SJSA1 (cell line): ENCODE measurements at regions not wholly inside any gene's neighbourhood (a gene's known extent, or its start where the extent isn't known, plus 50 kb on each side); places are given as distances from the start of the nearest gene placed in this dataset.
"Not testable (repeated sequence)": the region's sequence is repeated elsewhere in the genome, so short reads cannot be mapped to it uniquely, and the experiment has no call there.

Source experiments
- DNase-seq, 2 experiments: peaks; one replicate each; pipeline ENCODE4 v3.0.0-alpha.2; 2015 to 2020; ENCODE audit warnings: low spot score in 2 of 2, low read depth in 1 of 2
- H3K27ac ChIP-seq: fragments of 250-450 bp; sonication (Bioruptor Pico); 2 replicates; pipeline ENCODE4 v1.5.1; 2020; ENCODE audit warnings: mild to moderate bottlenecking, moderate library complexity
- H3K27me3 ChIP-seq: fragments of 250-450 bp; sonication (Bioruptor Pico); replicated peaks from 2 replicates; pipeline ENCODE4 v1.5.1; 2020; ENCODE audit warnings: mild to moderate bottlenecking, moderate library complexity
- H3K36me3 ChIP-seq: fragments of 250-450 bp; sonication (Bioruptor Pico); 2 replicates; pipeline ENCODE4 v1.5.1; 2020; ENCODE audit warnings: mild to moderate bottlenecking
- H3K4me1 ChIP-seq: fragments of 250-450 bp; sonication (Bioruptor Pico); replicated peaks from 2 replicates; pipeline ENCODE4 v1.6.1; 2021; ENCODE audit warnings: mild to moderate bottlenecking
- H3K4me3 ChIP-seq: fragments of 250-450 bp; sonication (Bioruptor Pico); 2 replicates; pipeline ENCODE4 v1.5.1; 2020; ENCODE audit warnings: mild to moderate bottlenecking
- H3K9me3 ChIP-seq: fragments of 250-450 bp; sonication (Bioruptor Pico); replicated peaks from 2 replicates; pipeline ENCODE4 v1.5.1; 2020; ENCODE audit warnings: mild to moderate bottlenecking

GRCh38 chr5:99028170-99028569 is 99.4 kb upstream of the CHD1 start:
- not testable (repeated sequence) for H3K9me3 ChIP-seq, H3K27ac ChIP-seq, H3K4me3 ChIP-seq, H3K36me3 ChIP-seq, H3K4me1 ChIP-seq, DNase-seq, H3K27me3 ChIP-seq

- DNase-seq = no peak
- H3K27me3 ChIP-seq = no peaks in the 10 kb centered on the region
- H3K4me1 ChIP-seq = peaks cover 4% of the 10 kb centered on the region
- no peak overlapping the region for H3K27ac ChIP-seq
- no peaks in the 10 kb centered on the region for H3K9me3 ChIP-seq
- H3K4me3 ChIP-seq = no peak overlapping the region
- H3K36me3 ChIP-seq = no peaks in the 10 kb centered on the region
These were observed 96.7 kb upstream of the CHD1 start for GRCh38 chr5:99025298-99026045.

- no peak overlapping the region for H3K4me3 ChIP-seq
- peaks cover 16% of the 10 kb centered on the region for H3K4me1 ChIP-seq
- no peaks in the 10 kb centered on the region for H3K9me3 ChIP-seq
- no peaks in the 10 kb centered on the region for H3K27me3 ChIP-seq
- no peak overlapping the region for H3K27ac ChIP-seq
- no peaks in the 10 kb centered on the region for H3K36me3 ChIP-seq
- DNase-seq = no peak
These were observed 94.5 kb upstream of the CHD1 start for GRCh38 chr5:99023330-99023729.

- H3K4me3 ChIP-seq = no peak overlapping the region
These were observed 93.4 kb upstream of the CHD1 start for GRCh38 chr5:99022250-99022649.

DNA sequence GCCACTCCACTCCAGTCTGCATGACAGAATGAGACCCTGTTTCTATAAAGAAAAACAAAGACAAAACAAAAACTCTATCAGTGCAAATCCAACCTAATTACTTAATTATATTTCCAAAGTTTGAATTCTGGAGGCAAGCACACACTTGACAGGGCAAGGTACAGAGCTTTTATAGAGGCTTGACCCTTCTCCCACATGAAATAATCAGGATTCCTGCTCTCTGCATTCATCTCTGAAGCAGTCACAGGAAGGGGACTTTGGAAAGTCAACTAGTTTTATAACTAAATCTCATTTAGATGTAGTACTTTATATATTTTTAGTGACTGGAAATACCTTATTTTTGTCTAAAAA is 91.9 kb upstream of the CHD1 start:
- Histone ChIP-seq H3K27ac (no peak overlapping the region), H3K9me3 (no peaks in the 10 kb centered on the region), H3K27me3 (no peaks in the 10 kb centered on the region), H3K4me1 (peaks cover 16% of the 10 kb centered on the region), H3K36me3 (no peaks in the 10 kb centered on the region), H3K4me3 (no peak overlapping the region)
- DNase-seq = no peak

More at GRCh38 chr5:99022250-99022649, 93.4 kb upstream of the CHD1 start:
- Histone ChIP-seq H3K4me1 (peaks cover 16% of the 10 kb centered on the region), H3K36me3 (no peaks in the 10 kb centered on the region), H3K27ac (no peak overlapping the region), H3K27me3 (no peaks in the 10 kb centered on the region), H3K9me3 (no peaks in the 10 kb centered on the region)
- DNase-seq = no peak

DNA sequence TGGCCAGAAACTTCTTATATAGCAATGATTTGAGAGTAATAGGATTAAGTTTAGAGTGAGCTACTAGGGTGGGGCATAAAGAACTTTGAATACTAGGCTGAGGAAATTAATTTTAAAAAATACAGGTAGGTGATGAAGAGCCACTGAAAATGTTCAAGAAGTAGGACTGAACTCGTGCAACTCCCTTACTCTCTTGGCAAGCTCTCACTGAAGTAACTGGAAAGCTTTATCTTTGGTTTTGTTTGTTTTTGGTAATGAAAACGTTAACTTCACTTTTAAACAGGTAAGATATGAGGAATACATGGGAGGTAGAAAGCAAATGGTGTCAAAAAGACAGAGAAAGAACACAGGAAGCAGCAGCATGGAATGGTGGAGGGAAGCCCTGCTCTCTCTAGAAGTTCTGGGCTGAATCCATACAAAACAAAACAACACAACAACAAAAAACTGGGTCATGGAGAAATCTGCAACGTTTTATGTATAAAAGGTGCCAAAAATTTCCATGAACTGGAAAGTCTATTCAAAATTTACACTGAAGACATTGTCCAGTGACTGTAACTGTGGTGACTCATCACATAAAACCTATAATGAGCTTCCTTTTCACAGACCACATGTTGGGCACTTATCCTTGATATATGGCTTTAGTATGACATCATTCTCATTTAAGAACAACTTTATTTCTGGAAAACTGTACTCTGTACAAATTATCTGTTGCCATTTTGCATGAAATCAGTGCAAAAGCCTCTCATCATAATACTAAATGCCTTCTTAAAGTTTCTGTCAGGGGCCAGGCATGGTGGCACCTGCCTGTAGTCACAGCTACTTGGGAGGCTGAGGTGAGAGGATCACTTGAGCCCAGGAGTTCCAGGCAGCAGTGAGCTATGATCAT is 91.2 kb upstream of the CHD1 start:
- Histone ChIP-seq H3K36me3 (no peaks in the 10 kb centered on the region), H3K27me3 (no peaks in the 10 kb centered on the region), H3K27ac (peak overlapping the region; percentile 42), H3K9me3 (no peaks in the 10 kb centered on the region), H3K4me1 (peaks cover 16% of the 10 kb centered on the region), H3K4me3 (no peak overlapping the region)
- DNase-seq = peak in 1 of 2 experiments; percentile 86

DNA sequence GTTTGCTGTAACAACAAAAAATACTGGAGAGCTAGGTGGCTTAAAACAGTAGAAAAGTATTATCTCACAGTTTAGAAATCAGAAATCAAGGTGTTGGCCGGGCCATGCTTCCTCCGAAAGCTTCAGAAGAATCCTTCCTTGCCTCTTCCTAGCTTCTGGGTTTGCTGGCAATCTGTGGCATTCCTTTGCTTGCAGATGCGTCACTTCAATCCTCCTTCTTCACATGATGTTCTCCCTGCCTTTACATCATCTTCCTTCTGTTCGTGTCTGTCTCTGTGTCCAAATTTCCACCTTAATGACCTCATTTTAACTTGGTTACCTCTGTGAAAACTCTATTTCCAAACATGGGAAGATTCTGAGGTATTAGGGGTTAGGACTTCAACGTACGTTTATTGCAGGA is 90.4 kb upstream of the CHD1 start:
- Histone ChIP-seq H3K27ac (no peak overlapping the region), H3K36me3 (no peaks in the 10 kb centered on the region), H3K4me3 (no peak overlapping the region), H3K4me1 (peaks cover 16% of the 10 kb centered on the region), H3K9me3 (no peaks in the 10 kb centered on the region), H3K27me3 (no peaks in the 10 kb centered on the region)
- no peak for DNase-seq

GRCh38 chr5:99010294-99010693 is 81.5 kb upstream of the CHD1 start:
- Histone ChIP-seq H3K4me1 (no peaks in the 10 kb centered on the region), H3K27ac (no peak overlapping the region), H3K27me3 (no peaks in the 10 kb centered on the region), H3K9me3 (no peaks in the 10 kb centered on the region), H3K36me3 (no peaks in the 10 kb centered on the region), H3K4me3 (no peak overlapping the region)
- no peak for DNase-seq

GRCh38 chr5:99008009-99008408 is 79.2 kb upstream of the CHD1 start:
- not testable (repeated sequence) for H3K36me3 ChIP-seq, H3K4me1 ChIP-seq, H3K27ac ChIP-seq, H3K4me3 ChIP-seq, H3K9me3 ChIP-seq, H3K27me3 ChIP-seq, DNase-seq

DNA sequence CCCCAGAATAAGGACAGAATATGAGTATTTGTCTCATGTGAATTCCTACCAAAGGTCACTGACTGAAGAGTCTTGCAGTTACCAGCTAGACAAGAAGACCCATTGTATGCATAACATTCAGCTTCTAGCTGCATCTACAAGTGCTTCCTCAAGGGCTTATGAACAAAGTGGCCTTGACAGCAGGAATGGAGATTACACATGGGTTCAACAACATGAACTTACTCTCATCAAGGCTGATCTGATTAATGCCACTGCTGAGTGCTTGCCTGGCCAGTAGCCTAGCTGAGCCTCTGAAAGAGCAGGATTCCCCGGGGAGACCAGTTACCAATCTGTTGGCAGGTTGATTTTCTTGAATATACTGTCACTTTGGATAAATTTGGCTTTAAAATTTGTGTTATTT is 76.7 kb upstream of the CHD1 start:
- H3K27ac ChIP-seq = no peak overlapping the region
- H3K36me3 ChIP-seq = no peaks in the 10 kb centered on the region
- DNase-seq = no peak
- H3K27me3 ChIP-seq = no peaks in the 10 kb centered on the region
- H3K9me3 ChIP-seq = no peaks in the 10 kb centered on the region
- H3K4me3 ChIP-seq = no peak overlapping the region
- no peaks in the 10 kb centered on the region for H3K4me1 ChIP-seq

GRCh38 chr5:99004960-99005359 is 76.2 kb upstream of the CHD1 start:
- no peaks in the 10 kb centered on the region for H3K27me3 ChIP-seq
- no peak overlapping the region for H3K27ac ChIP-seq
- no peak overlapping the region for H3K4me3 ChIP-seq
- DNase-seq = no peak
- no peaks in the 10 kb centered on the region for H3K36me3 ChIP-seq
- H3K4me1 ChIP-seq = no peaks in the 10 kb centered on the region
- H3K9me3 ChIP-seq = no peaks in the 10 kb centered on the region

DNA sequence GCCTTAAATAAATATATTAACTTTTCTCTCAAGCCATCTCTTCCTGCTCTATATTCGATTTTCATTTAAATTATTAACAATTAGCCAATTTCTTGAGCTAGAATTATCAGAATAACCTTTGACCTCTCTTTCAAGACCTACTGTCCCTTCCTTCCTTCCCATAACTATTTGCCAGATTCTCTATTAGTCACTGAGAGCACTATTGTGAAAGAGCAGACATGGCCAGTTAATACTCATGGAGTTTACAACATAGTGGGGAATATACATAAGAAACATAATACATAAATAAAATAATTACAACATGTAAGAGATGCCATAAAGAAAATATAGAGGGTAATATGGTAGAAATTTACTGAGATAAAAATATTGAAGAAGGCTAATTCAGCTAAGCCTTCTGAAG is 72.1 kb upstream of the CHD1 start:
- Histone ChIP-seq H3K27ac (no peak overlapping the region), H3K9me3 (no peaks in the 10 kb centered on the region), H3K4me1 (peaks cover 6% of the 10 kb centered on the region; the same call in 1 of the 2 replicates), H3K36me3 (no peaks in the 10 kb centered on the region), H3K4me3 (no peak overlapping the region), H3K27me3 (no peaks in the 10 kb centered on the region)
- DNase-seq = no peak

GRCh38 chr5:99000221-99000620 is 71.4 kb upstream of the CHD1 start:
- no peak overlapping the region for H3K27ac ChIP-seq
- H3K36me3 ChIP-seq = no peaks in the 10 kb centered on the region
- H3K4me3 ChIP-seq = no peak overlapping the region
- DNase-seq = no peak
- H3K4me1 ChIP-seq = peaks cover 6% of the 10 kb centered on the region; the same call in 1 of the 2 replicates
- no peaks in the 10 kb centered on the region for H3K27me3 ChIP-seq
- no peaks in the 10 kb centered on the region for H3K9me3 ChIP-seq

- no peak overlapping the region for H3K4me3 ChIP-seq
- DNase-seq = no peak
- no peaks in the 10 kb centered on the region for H3K9me3 ChIP-seq
- H3K27ac ChIP-seq = no peak overlapping the region
- no peaks in the 10 kb centered on the region for H3K27me3 ChIP-seq
- peaks cover 6% of the 10 kb centered on the region; the same call in 1 of the 2 replicates for H3K4me1 ChIP-seq
- H3K36me3 ChIP-seq = no peaks in the 10 kb centered on the region
These were observed 70.8 kb upstream of the CHD1 start for GRCh38 chr5:98999631-99000030.
